Right atrium auricular region (tissue), 2 donors: ENCODE measurements at regions not wholly inside any gene's neighbourhood (a gene's known extent, or its start where the extent isn't known, plus 50 kb on each side); places are given as distances from the start of the nearest gene placed in this dataset.

Experiments
- DNase-seq: peaks from one replicate; pipeline ENCODE4 v3.0.0-alpha.2; 2019; ENCODE audit warnings: low spot score
- H3K27ac ChIP-seq, 2 donors: fragments of 200-600 bp; sonication (generic); 1 replicate in 1 of 2; 2 replicates in 1 of 2; pipeline ENCODE4 v1.5.1; 2016 to 2019
- H3K27me3 ChIP-seq, 2 donors: fragments of 200-600 bp; sonication (generic); one replicate each; pipeline versions ENCODE4 v1.5.1 to v1.6.0; 2017 to 2019
- H3K36me3 ChIP-seq: fragments of 200-600 bp; sonication (generic); one replicate; pipeline ENCODE4 v1.5.1; 2016
- H3K4me1 ChIP-seq, 2 donors: fragments of 200-600 bp; sonication (generic); one replicate each; pipeline versions ENCODE4 v1.5.1 to v1.6.0; 2017 to 2019
- H3K4me3 ChIP-seq, 2 donors: fragments of 200-600 bp; sonication (generic); 1 replicate in 1 of 2; 2 replicates in 1 of 2; pipeline ENCODE4 v1.5.1; 2017 to 2019; ENCODE audit warnings: mild to moderate bottlenecking in 1 of 2, moderate library complexity in 1 of 2
- H3K9me3 ChIP-seq, 2 donors: fragments of 200-600 bp; sonication (generic); one replicate each; pipeline ENCODE4 v1.5.1; 2019
- CTCF ChIP-seq, 2 donors: fragments of 200-600 bp; sonication (generic); IDR thresholded peaks; one replicate each; pipeline ENCODE4 v1.5.1; 2019; ENCODE audit warnings: antibody characterized with exemption in 2 of 2

- no peak for TF ChIP-seq CTCF (IDR thresholded peaks at IDR 0.05)
- Histone ChIP-seq H3K27me3 (no peaks in the 10 kb centered on the region), H3K36me3 (no peaks in the 10 kb centered on the region), H3K27ac (no peak overlapping the region), H3K9me3 (no peaks in the 10 kb centered on the region), H3K4me1 (no peaks in the 10 kb centered on the region), H3K4me3 (no peak overlapping the region)
- no peak for DNase-seq
Measured at GRCh38 chr5:115054387-115054951, 115.2 kb downstream of the TRIM36 start.

DNA sequence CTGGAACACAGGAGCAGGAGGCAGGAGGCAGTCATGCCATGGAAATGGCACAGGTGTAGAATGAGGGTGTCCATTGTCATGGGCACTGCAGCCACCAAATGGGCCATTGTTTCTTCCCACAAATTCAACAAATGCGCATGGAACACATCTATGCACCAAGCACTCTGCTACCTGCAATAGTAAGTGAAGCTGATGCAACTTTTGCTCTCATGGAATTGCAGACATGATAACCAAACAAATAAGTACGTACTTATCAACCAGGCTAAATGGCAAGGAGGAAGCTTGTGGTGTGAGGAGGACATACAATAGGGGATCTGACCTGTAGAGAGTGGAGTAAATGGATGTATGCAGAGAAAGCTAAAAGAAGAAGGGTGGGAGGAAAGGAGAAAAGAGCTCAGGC is 116.8 kb downstream of the TRIM36 start:
- H3K9me3 ChIP-seq, result no peaks in the 10 kb centered on the region
- no peak for DNase-seq
- no peak overlapping the region for H3K4me3 ChIP-seq
- no peak for TF ChIP-seq CTCF (IDR thresholded peaks at IDR 0.05)
- no peaks in the 10 kb centered on the region for H3K4me1 ChIP-seq
- no peaks in the 10 kb centered on the region for H3K27me3 ChIP-seq
- no peak overlapping the region for H3K27ac ChIP-seq
- no peaks in the 10 kb centered on the region for H3K36me3 ChIP-seq

DNA sequence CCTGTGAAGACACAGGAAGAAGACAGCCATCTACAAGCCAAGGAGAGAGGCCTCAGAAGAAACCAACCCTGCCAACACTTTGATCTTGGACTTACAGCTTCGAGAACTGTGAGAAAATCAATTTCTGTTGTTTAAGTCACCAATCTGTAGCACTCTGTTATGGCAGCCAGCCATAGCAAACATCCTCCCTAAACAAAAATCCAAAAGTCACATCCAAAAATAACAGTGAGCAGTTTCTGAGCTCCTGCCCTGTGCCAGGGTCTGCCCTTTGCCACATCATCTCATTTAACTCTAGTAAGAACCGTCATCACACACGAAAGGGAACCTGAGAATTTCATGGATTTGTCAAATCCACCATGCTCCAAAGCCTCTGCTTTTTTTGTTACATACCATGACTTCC is 118.8 kb downstream of the TRIM36 start:
- DNase-seq, result no peak
- Histone ChIP-seq H3K4me1 (no peaks in the 10 kb centered on the region), H3K36me3 (no peaks in the 10 kb centered on the region), H3K4me3 (no peak overlapping the region), H3K9me3 (no peaks in the 10 kb centered on the region), H3K27ac (no peak overlapping the region), H3K27me3 (no peaks in the 10 kb centered on the region)
- no peak for TF ChIP-seq CTCF (IDR thresholded peaks at IDR 0.05)

DNA sequence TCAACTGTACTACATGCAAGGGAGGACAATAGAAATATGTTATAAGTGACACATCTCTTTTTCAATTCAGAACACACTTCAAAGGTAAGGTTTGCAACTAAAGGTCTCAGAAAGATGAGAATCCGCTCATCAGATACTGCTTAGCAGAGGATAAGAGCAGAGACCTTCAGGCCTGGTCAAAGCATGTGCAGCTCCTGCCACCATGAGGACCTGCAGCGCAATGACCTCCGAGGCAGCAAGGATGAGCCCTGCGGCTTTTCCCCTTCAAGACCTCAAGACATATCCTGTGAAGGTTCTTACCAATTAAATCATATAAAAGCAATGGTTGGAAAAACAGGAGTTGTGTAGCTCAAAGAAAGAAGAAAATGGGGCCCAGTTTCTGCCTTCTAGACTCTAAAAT is 135.8 kb downstream of the TRIM36 start:
- peak in 1 of 2 donors; percentile 37 for TF ChIP-seq CTCF (IDR thresholded peaks at IDR 0.05)
- DNase-seq, result no peak
- H3K9me3 ChIP-seq, result peaks cover 0 to 4% of the 10 kb centered on the region in 2 donors
- no peak overlapping the region for H3K4me3 ChIP-seq
- H3K36me3 ChIP-seq, result no peaks in the 10 kb centered on the region
- no peaks in the 10 kb centered on the region for H3K27me3 ChIP-seq
- H3K27ac ChIP-seq, result no peak overlapping the region
- no peaks in the 10 kb centered on the region for H3K4me1 ChIP-seq

DNA sequence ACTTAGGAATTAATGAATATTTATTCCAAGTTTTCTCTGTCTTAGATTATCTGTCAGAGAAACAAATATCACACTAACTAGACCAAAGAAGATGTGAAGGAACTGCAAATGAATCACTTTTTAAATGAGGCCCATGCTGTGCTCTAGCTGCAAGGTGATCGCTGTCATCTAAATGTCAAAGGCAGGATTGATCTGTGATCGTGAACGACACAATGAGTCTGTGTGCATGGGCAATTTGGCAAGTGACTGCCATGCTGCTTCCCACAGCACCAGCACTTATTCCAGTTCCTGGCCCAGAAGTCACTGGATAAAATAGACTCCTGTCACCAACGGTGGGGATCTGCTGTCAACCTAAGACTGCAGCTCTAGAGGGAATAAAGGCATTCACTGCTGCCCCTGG is 141.2 kb downstream of the TRIM36 start:
- no peaks in the 10 kb centered on the region for H3K4me1 ChIP-seq
- TF ChIP-seq CTCF (IDR thresholded peaks at IDR 0.05), result no peak
- H3K9me3 ChIP-seq, result no peaks in the 10 kb centered on the region
- H3K4me3 ChIP-seq, result no peak overlapping the region
- no peak overlapping the region for H3K27ac ChIP-seq
- H3K27me3 ChIP-seq, result no peaks in the 10 kb centered on the region
- DNase-seq, result no peak
- H3K36me3 ChIP-seq, result no peaks in the 10 kb centered on the region

DNA sequence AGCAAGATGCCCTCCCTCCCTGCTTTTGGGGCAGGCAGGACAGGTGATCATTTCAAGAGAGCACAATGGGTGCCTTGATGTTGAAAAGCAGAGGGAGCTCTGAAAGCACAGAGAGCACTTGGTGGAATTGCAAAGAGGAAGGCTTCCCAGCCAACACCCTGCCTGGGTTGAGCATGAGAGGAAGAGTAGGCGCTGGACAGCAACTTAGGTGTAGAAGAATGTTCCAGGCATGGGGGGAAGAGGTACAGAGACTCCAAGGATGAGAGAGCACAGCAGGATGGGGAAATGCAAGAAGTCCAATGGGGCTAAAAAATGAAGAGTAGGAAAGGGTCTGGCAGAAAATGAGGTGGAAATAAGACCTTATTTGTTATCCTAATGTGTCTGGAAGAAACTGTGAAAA is 144.8 kb downstream of the TRIM36 start:
- H3K4me3 ChIP-seq, result no peak overlapping the region
- no peaks in the 10 kb centered on the region for H3K27me3 ChIP-seq
- H3K27ac ChIP-seq, result no peak overlapping the region
- DNase-seq, result no peak
- no peaks in the 10 kb centered on the region for H3K9me3 ChIP-seq
- TF ChIP-seq CTCF (IDR thresholded peaks at IDR 0.05), result no peak
- H3K4me1 ChIP-seq, result no peaks in the 10 kb centered on the region
- no peaks in the 10 kb centered on the region for H3K36me3 ChIP-seq
